Right lobe of liver (tissue), 4 donors: ENCODE measurements at regions not wholly inside any gene's neighbourhood (a gene's known extent, or its start where the extent isn't known, plus 50 kb on each side); places are given as distances from the start of the nearest gene placed in this dataset.

ENCODE experiments used
- POLR2A ChIP-seq: fragments of 450-650 bp; IDR thresholded peaks from one replicate; pipeline ENCODE4 v1.6.1; 2017; ENCODE audit warnings: antibody characterized with exemption, mild to moderate bottlenecking
- TF ChIP-seq, protein P1 (sequence below), 4 donors: fragments of 200-600 bp in 3 of 4; fragments of 450-650 bp in 1 of 4; IDR thresholded peaks; one replicate each; pipeline versions ENCODE4 v1.5.1 to v1.8.0; 2016 to 2022; ENCODE audit warnings: antibody characterized with exemption in 4 of 4, mild to moderate bottlenecking in 2 of 4
- donor health status: DM: no; HTN: no; CAD: no.
- donor health status: DM: no; HTN: no; CAD: no.
- donor health status: DM: no; HTN: yes; CAD: no.

DNA sequence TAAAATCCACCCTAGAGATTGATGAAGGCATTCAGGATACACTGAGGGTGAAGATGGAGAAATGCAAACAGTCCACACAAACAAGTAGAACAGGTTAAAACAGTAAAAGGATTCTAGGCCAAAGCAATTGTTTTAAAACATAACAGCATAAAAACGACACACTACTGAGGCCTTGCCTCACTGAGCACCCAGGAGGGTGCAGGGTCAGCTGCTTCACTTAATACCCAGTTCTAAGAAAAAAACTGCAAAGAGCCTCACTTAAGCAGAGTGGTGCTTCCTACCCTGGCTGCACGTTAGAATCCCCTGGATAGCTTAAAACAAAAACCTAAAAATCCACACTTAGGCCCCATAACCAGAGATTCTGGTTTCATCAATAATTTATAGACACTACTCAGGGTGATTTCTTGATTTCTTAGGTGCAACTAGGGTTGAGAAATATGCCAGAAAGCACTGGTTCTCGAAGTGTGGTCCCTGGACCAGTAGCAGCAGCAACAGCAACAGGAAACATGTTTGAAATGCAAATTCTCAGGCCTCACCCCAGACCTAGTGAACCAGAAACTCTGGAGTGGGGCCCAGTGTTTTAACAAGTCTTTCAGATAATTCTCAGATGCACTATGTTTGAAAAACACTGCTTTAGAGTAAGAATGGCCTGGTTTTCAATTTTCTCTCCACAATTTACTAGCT lies 279.1 kb downstream of the ZEB2 start:
- TF ChIP-seq, protein P1, sequence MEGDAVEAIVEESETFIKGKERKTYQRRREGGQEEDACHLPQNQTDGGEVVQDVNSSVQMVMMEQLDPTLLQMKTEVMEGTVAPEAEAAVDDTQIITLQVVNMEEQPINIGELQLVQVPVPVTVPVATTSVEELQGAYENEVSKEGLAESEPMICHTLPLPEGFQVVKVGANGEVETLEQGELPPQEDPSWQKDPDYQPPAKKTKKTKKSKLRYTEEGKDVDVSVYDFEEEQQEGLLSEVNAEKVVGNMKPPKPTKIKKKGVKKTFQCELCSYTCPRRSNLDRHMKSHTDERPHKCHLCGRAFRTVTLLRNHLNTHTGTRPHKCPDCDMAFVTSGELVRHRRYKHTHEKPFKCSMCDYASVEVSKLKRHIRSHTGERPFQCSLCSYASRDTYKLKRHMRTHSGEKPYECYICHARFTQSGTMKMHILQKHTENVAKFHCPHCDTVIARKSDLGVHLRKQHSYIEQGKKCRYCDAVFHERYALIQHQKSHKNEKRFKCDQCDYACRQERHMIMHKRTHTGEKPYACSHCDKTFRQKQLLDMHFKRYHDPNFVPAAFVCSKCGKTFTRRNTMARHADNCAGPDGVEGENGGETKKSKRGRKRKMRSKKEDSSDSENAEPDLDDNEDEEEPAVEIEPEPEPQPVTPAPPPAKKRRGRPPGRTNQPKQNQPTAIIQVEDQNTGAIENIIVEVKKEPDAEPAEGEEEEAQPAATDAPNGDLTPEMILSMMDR (IDR thresholded peaks at IDR 0.05), result no peak
- no peak for TF ChIP-seq POLR2A
